Nephron (organoid): ENCODE measurements at regions not wholly inside any gene's neighbourhood (a gene's known extent, or its start where the extent isn't known, plus 50 kb on each side); places are given as distances from the start of the nearest gene placed in this dataset.
A peak's percentile ranks its signal among the peaks of the same experiment; 100 is the strongest.

Experiments
- H3K27ac Mint-ChIP-seq, 3 experiments: 2 replicates each; pipeline ENCODE4 v1.8.0; 2020; ENCODE audit warnings: mixed read lengths in 3 of 3, mild to moderate bottlenecking in 2 of 3, moderate library complexity in 1 of 3
- H3K27me3 Mint-ChIP-seq: 2 replicates; pipeline ENCODE4 v1.8.0; 2021; ENCODE audit warnings: low read depth, mild to moderate bottlenecking, moderate library complexity, mixed read lengths
- H3K36me3 Mint-ChIP-seq: 2 replicates; pipeline ENCODE4 v1.8.0; 2020; ENCODE audit warnings: low read depth, mixed read lengths
- H3K4me1 Mint-ChIP-seq: 2 replicates; pipeline ENCODE4 v1.8.0; 2020; ENCODE audit warnings: mixed read lengths
- H3K4me3 Mint-ChIP-seq, 3 experiments: 2 replicates each; pipeline ENCODE4 v1.8.0; 2020; ENCODE audit warnings: mild to moderate bottlenecking in 3 of 3, mixed read lengths in 3 of 3, moderate library complexity in 2 of 3
- H3K9me3 Mint-ChIP-seq: 2 replicates; pipeline ENCODE4 v1.8.0; 2020; ENCODE audit warnings: mixed read lengths
- TF ChIP-seq, protein P1 (sequence below), 3 experiments: fragments of 200-600 bp; sonication (generic); IDR thresholded peaks; one replicate each; pipeline ENCODE4 v1.5.0; 2021; ENCODE audit warnings: antibody characterized with exemption in 3 of 3; ENCODE audit not compliant: unreplicated experiment in 3 of 3

DNA sequence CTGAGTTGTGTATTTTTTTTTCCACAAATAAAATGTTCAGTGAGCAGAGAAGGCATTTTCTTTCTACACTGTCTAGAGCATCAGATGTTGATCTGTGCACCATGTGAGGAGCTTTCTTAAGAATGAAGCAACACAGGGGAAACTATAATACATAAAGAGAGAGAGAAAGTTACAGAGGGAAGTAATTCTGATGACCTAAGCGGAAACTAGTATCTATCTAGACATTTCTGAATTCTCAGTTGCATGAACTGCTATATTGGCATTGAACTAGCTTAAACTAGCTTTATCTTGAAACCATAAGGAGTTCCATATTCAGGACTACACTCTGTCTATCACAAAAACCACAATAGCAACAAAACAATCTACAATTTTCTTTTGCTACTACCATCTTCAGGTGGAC, 822.4 kb downstream of the VGLL3 start:
- Mint-ChIP-seq H3K4me3 (no peak overlapping the region), H3K9me3 (no peaks in the 10 kb centered on the region)
- TF ChIP-seq, protein P1, sequence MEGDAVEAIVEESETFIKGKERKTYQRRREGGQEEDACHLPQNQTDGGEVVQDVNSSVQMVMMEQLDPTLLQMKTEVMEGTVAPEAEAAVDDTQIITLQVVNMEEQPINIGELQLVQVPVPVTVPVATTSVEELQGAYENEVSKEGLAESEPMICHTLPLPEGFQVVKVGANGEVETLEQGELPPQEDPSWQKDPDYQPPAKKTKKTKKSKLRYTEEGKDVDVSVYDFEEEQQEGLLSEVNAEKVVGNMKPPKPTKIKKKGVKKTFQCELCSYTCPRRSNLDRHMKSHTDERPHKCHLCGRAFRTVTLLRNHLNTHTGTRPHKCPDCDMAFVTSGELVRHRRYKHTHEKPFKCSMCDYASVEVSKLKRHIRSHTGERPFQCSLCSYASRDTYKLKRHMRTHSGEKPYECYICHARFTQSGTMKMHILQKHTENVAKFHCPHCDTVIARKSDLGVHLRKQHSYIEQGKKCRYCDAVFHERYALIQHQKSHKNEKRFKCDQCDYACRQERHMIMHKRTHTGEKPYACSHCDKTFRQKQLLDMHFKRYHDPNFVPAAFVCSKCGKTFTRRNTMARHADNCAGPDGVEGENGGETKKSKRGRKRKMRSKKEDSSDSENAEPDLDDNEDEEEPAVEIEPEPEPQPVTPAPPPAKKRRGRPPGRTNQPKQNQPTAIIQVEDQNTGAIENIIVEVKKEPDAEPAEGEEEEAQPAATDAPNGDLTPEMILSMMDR (IDR thresholded peaks at IDR 0.05; ENCODE audit: unreplicated experiment in 3 of 3): no peak

DNA sequence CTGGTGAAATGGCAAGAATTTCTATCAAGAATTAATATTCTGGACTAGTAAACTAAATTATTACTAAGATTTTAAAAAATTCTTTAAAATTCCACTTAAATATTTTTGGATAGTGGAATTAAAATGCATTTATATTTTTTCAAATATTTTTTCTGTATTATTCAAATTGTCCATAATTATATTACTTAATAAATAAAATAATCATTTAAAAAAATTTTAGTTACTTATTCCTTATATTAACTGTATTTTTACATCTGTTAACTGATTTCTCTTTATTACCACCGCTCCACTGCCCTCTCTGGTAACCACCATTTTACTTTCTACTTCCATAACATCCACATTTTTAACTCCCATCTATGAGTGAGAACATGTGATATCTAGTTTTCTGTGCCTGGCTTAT, 828.4 kb downstream of the VGLL3 start:
- H3K4me1 Mint-ChIP-seq: no peaks in the 10 kb centered on the region
- TF ChIP-seq, protein P1 (IDR thresholded peaks at IDR 0.05; ENCODE audit: unreplicated experiment in 3 of 3): no peak
- H3K36me3 Mint-ChIP-seq: no peaks in the 10 kb centered on the region
- H3K27ac Mint-ChIP-seq: no peak overlapping the region
- no peak overlapping the region for H3K4me3 Mint-ChIP-seq
- no peaks in the 10 kb centered on the region for H3K27me3 Mint-ChIP-seq
- peaks cover 3% of the 10 kb centered on the region for H3K9me3 Mint-ChIP-seq

More for the DNA sequence above, 822.4 kb downstream of the VGLL3 start:
- no peaks in the 10 kb centered on the region for H3K36me3 Mint-ChIP-seq
- H3K4me1 Mint-ChIP-seq: no peaks in the 10 kb centered on the region
- H3K27me3 Mint-ChIP-seq: no peaks in the 10 kb centered on the region
- H3K27ac Mint-ChIP-seq: no peak overlapping the region

DNA sequence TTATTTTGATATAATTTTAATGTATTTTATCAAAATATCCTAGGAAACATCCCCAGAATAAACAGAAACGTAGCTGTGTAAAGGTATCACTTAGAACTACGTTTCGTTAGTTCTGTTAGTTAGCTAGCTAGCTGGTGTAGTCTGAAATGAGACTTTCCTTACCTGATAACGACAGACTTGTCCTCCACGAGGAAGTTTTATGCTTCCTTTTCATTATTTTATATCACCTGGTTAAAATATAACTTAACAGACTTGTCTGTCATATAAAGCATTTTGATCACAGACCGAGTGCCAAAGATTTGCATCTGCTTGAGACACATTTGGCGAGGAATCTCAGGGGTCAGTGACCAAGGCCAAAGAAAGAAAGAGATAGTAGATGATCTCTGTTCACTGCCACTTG, 829.5 kb downstream of the VGLL3 start:
- H3K4me1 Mint-ChIP-seq: no peaks in the 10 kb centered on the region
- peaks cover 6% of the 10 kb centered on the region for H3K9me3 Mint-ChIP-seq
- H3K27me3 Mint-ChIP-seq: no peaks in the 10 kb centered on the region

DNA sequence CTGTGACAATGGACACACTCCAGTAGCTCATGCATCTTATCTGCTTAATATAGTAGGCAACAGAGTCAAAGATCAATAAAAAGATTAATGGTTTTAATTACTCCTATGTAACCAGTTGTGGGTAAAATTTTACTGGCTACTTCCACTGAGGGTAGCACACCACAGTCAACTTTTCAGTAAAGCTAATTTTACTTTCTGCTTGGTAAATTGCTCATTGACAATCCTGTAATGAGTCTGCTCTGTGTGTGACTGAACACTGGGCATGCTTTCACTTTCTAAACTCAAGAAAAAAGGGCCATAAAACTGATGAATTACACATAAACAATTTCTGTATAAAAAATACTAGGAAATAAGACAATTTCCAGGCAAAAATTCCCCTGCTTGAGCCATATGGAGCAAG, 838.3 kb downstream of the VGLL3 start:
- Mint-ChIP-seq H3K4me1 (no peaks in the 10 kb centered on the region), H3K9me3 (peaks cover 2% of the 10 kb centered on the region), H3K4me3 (no peak overlapping the region), H3K27me3 (no peaks in the 10 kb centered on the region), H3K36me3 (no peaks in the 10 kb centered on the region), H3K27ac (no peak overlapping the region)
- TF ChIP-seq, protein P1 (IDR thresholded peaks at IDR 0.05; ENCODE audit: unreplicated experiment in 3 of 3): no peak

More for the DNA sequence above, 829.5 kb downstream of the VGLL3 start:
- no peaks in the 10 kb centered on the region for H3K36me3 Mint-ChIP-seq
- TF ChIP-seq, protein P1 (IDR thresholded peaks at IDR 0.05; ENCODE audit: unreplicated experiment in 3 of 3): no peak
- H3K27ac Mint-ChIP-seq: peak overlapping the region; percentile 53 to 81 (median 74)
- no peak overlapping the region for H3K4me3 Mint-ChIP-seq

DNA sequence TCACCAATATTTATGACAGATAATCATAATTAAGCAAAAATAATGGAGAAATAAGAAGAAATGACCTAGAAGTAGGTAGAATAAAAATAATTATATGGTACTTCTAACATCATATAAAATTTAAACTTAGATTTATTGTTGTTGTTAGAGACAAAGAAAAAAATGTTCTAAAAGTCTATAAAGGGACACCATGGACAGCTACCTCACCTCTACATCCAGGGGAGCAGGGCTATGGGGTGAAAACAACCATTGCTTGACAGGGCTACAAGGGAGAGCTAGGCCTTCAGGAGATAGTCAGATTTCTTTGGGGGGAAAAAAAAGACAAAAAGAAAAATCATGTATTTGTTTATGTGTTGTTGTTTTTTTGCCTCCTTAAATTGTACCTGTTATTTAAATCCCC, 841.9 kb downstream of the VGLL3 start:
- Mint-ChIP-seq H3K4me1 (no peaks in the 10 kb centered on the region), H3K27ac (no peak overlapping the region), H3K9me3 (no peaks in the 10 kb centered on the region), H3K36me3 (no peaks in the 10 kb centered on the region), H3K27me3 (no peaks in the 10 kb centered on the region), H3K4me3 (no peak overlapping the region)
- TF ChIP-seq, protein P1 (IDR thresholded peaks at IDR 0.05; ENCODE audit: unreplicated experiment in 3 of 3): no peak

DNA sequence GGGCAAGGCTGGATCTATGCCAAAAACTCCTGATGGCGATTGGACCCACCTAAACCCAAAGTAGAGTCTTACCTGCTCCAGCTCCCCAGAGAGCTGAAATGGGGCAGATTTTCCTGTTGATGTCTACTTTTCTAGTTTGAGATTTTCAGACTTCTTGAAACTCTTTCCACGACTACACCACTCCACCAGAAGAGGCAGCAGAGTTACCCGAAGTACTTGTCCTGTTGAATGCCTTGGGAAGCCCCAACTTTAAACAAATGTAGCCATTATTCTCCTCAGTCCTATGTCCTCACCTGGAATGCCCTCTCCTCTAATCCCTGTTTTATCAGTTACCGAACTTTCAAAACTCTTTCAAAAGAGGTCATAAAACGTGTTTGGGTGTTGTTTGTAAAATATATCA, 843.8 kb downstream of the VGLL3 start:
- no peaks in the 10 kb centered on the region for H3K27me3 Mint-ChIP-seq
- H3K4me3 Mint-ChIP-seq: no peak overlapping the region
- no peaks in the 10 kb centered on the region for H3K36me3 Mint-ChIP-seq
- H3K4me1 Mint-ChIP-seq: no peaks in the 10 kb centered on the region
- no peaks in the 10 kb centered on the region for H3K9me3 Mint-ChIP-seq
- TF ChIP-seq, protein P1 (IDR thresholded peaks at IDR 0.05; ENCODE audit: unreplicated experiment in 3 of 3): no peak
- H3K27ac Mint-ChIP-seq: no peak overlapping the region
